ENCODE measurements at regions not wholly inside any gene's neighbourhood (a gene's known extent, or its start where the extent isn't known, plus 50 kb on each side); places are given as distances from the start of the nearest gene placed in this dataset.
A peak's percentile ranks its signal among the peaks of the same experiment; 100 is the strongest.
"Not testable (repeated sequence)": the region's sequence is repeated elsewhere in the genome, so short reads cannot be mapped to it uniquely, and the experiment has no call there.

GRCh38 chr18:14262786-14263185, 130.6 kb upstream of the ZNF519 start:
- H3K27me3 Mint-ChIP-seq; H3K4me1 Mint-ChIP-seq (ENCODE audit: low read depth); H3K36me3 Mint-ChIP-seq (ENCODE audit: low read depth); H3K4me3 Mint-ChIP-seq; intact Hi-C loops (cut with micrococcal nuclease); H3K27ac Mint-ChIP-seq: not testable (repeated sequence)
- peaks cover 16% of the 10 kb centered on the region for H3K9me3 Mint-ChIP-seq

GRCh38 chr18:14250084-14250677, 117.9 kb upstream of the ZNF519 start:
- H3K4me3 Mint-ChIP-seq, H3K27ac Mint-ChIP-seq: not testable (repeated sequence)

GRCh38 chr18:14239224-14239623, 107.0 kb upstream of the ZNF519 start:
- H3K9me3 Mint-ChIP-seq; H3K27me3 Mint-ChIP-seq; H3K4me3 Mint-ChIP-seq; H3K4me1 Mint-ChIP-seq (ENCODE audit: low read depth); H3K36me3 Mint-ChIP-seq (ENCODE audit: low read depth); intact Hi-C loops (cut with micrococcal nuclease): not testable (repeated sequence)
- peak overlapping the region; percentile 79 for H3K27ac Mint-ChIP-seq

More at GRCh38 chr18:14250084-14250677, 117.9 kb upstream of the ZNF519 start:
- intact Hi-C loops (cut with micrococcal nuclease); H3K27me3 Mint-ChIP-seq; H3K4me1 Mint-ChIP-seq (ENCODE audit: low read depth); H3K36me3 Mint-ChIP-seq (ENCODE audit: low read depth); H3K9me3 Mint-ChIP-seq: not testable (repeated sequence)

GRCh38 chr18:14236356-14237048, 104.3 kb upstream of the ZNF519 start:
- H3K4me1 Mint-ChIP-seq (ENCODE audit: low read depth); intact Hi-C loops (cut with micrococcal nuclease); H3K9me3 Mint-ChIP-seq; H3K27ac Mint-ChIP-seq; H3K4me3 Mint-ChIP-seq; H3K36me3 Mint-ChIP-seq (ENCODE audit: low read depth); H3K27me3 Mint-ChIP-seq: not testable (repeated sequence)

- H3K27me3 Mint-ChIP-seq; intact Hi-C loops (cut with micrococcal nuclease); H3K4me3 Mint-ChIP-seq; H3K36me3 Mint-ChIP-seq (ENCODE audit: low read depth); H3K4me1 Mint-ChIP-seq (ENCODE audit: low read depth); H3K27ac Mint-ChIP-seq: not testable (repeated sequence)
- peaks cover 24% of the 10 kb centered on the region for H3K9me3 Mint-ChIP-seq
Measured at GRCh38 chr18:14225286-14225679, 93.0 kb upstream of the ZNF519 start.

- H3K27ac Mint-ChIP-seq; H3K4me1 Mint-ChIP-seq (ENCODE audit: low read depth); intact Hi-C loops (cut with micrococcal nuclease); H3K4me3 Mint-ChIP-seq; H3K36me3 Mint-ChIP-seq (ENCODE audit: low read depth); H3K27me3 Mint-ChIP-seq: not testable (repeated sequence)
- peaks cover 24% of the 10 kb centered on the region for H3K9me3 Mint-ChIP-seq
Measured at GRCh38 chr18:14224551-14225285, 92.5 kb upstream of the ZNF519 start.

- H3K27ac Mint-ChIP-seq; intact Hi-C loops (cut with micrococcal nuclease); H3K4me1 Mint-ChIP-seq (ENCODE audit: low read depth); H3K4me3 Mint-ChIP-seq; H3K36me3 Mint-ChIP-seq (ENCODE audit: low read depth); H3K27me3 Mint-ChIP-seq: not testable (repeated sequence)
- H3K9me3 Mint-ChIP-seq: peaks cover 24% of the 10 kb centered on the region
Measured at GRCh38 chr18:14223919-14224318, 91.7 kb upstream of the ZNF519 start.

GRCh38 chr18:14223231-14223822, 91.1 kb upstream of the ZNF519 start:
- H3K27me3 Mint-ChIP-seq; H3K4me3 Mint-ChIP-seq; intact Hi-C loops (cut with micrococcal nuclease); H3K27ac Mint-ChIP-seq; H3K36me3 Mint-ChIP-seq (ENCODE audit: low read depth); H3K4me1 Mint-ChIP-seq (ENCODE audit: low read depth): not testable (repeated sequence)
- H3K9me3 Mint-ChIP-seq: peaks cover 24% of the 10 kb centered on the region

- H3K4me1 Mint-ChIP-seq (ENCODE audit: low read depth); H3K27ac Mint-ChIP-seq; H3K4me3 Mint-ChIP-seq; intact Hi-C loops (cut with micrococcal nuclease); H3K27me3 Mint-ChIP-seq; H3K36me3 Mint-ChIP-seq (ENCODE audit: low read depth): not testable (repeated sequence)
- peaks cover 24% of the 10 kb centered on the region for H3K9me3 Mint-ChIP-seq
Measured at GRCh38 chr18:14222354-14223221, 90.4 kb upstream of the ZNF519 start.

- H3K36me3 Mint-ChIP-seq (ENCODE audit: low read depth): peaks cover 5% of the 10 kb centered on the region
- no peak overlapping the region for H3K4me3 Mint-ChIP-seq
- no peaks in the 10 kb centered on the region for H3K27me3 Mint-ChIP-seq
- peaks cover 24% of the 10 kb centered on the region for H3K9me3 Mint-ChIP-seq
- H3K4me1 Mint-ChIP-seq (ENCODE audit: low read depth): no peaks in the 10 kb centered on the region
- intact Hi-C loops (cut with micrococcal nuclease): no loop called here
- no peak overlapping the region for H3K27ac Mint-ChIP-seq
Measured at GRCh38 chr18:14221689-14222088, 89.5 kb upstream of the ZNF519 start.

- H3K4me1 Mint-ChIP-seq (ENCODE audit: low read depth); H3K36me3 Mint-ChIP-seq (ENCODE audit: low read depth); H3K27me3 Mint-ChIP-seq; intact Hi-C loops (cut with micrococcal nuclease); H3K27ac Mint-ChIP-seq; H3K9me3 Mint-ChIP-seq; H3K4me3 Mint-ChIP-seq: not testable (repeated sequence)
Measured at GRCh38 chr18:14215952-14216351, 83.7 kb upstream of the ZNF519 start.

GRCh38 chr18:14203424-14203823, 71.2 kb upstream of the ZNF519 start:
- H3K4me3 Mint-ChIP-seq; H3K9me3 Mint-ChIP-seq; H3K27me3 Mint-ChIP-seq; H3K36me3 Mint-ChIP-seq (ENCODE audit: low read depth); H3K27ac Mint-ChIP-seq; intact Hi-C loops (cut with micrococcal nuclease); H3K4me1 Mint-ChIP-seq (ENCODE audit: low read depth): not testable (repeated sequence)

GRCh38 chr18:14190776-14191442, 58.7 kb upstream of the ZNF519 start:
- H3K4me1 Mint-ChIP-seq (ENCODE audit: low read depth); H3K36me3 Mint-ChIP-seq (ENCODE audit: low read depth); intact Hi-C loops (cut with micrococcal nuclease); H3K27ac Mint-ChIP-seq; H3K27me3 Mint-ChIP-seq; H3K4me3 Mint-ChIP-seq; H3K9me3 Mint-ChIP-seq: not testable (repeated sequence)

Measured in dendritic cell treated with granulocyte-macrophage colony-stimulating factor and Interleukin-4, amounts not matched to agents 40 ng/mL and 50 ng/mL, for 4 days (primary cell).